Tibial artery (tissue), 4 donors: ENCODE measurements at regions not wholly inside any gene's neighbourhood (a gene's known extent, or its start where the extent isn't known, plus 50 kb on each side); places are given as distances from the start of the nearest gene placed in this dataset.

ENCODE experiments used
- DNase-seq, 2 donors: peaks; one replicate each; pipeline ENCODE4 v3.0.0-alpha.2; 2019
- H3K27ac ChIP-seq, 2 donors: fragments of 200-600 bp; sonication (generic) in 1 of 2; 1 replicate in 1 of 2; 2 replicates in 1 of 2; pipeline ENCODE4 v1.5.1; 2018 to 2019; ENCODE audit warnings: mild to moderate bottlenecking in 1 of 2
- H3K27me3 ChIP-seq, 2 donors: fragments of 200-600 bp; sonication (generic) in 1 of 2; one replicate each; pipeline versions ENCODE4 v1.5.1 to v1.6.0; 2016 to 2019
- H3K36me3 ChIP-seq, 3 donors: fragments of 200-600 bp; sonication (generic) in 2 of 3; one replicate each; pipeline ENCODE4 v1.5.1; 2016 to 2019; ENCODE audit warnings: mild to moderate bottlenecking in 2 of 3
- H3K4me1 ChIP-seq, 4 donors: fragments of 200-600 bp; sonication (generic) in 2 of 4; 1 replicate in 3 of 4; 2 replicates in 1 of 4; pipeline ENCODE4 v1.5.1; 2016 to 2019
- H3K4me3 ChIP-seq, 2 donors: fragments of 200-600 bp; sonication (generic) in 1 of 2; 1 replicate in 1 of 2; 2 replicates in 1 of 2; pipeline ENCODE4 v1.5.1; 2018 to 2019; ENCODE audit warnings: mild to moderate bottlenecking in 2 of 2
- H3K9me3 ChIP-seq, 3 donors: fragments of 200-600 bp; sonication (generic) in 1 of 3; one replicate each; pipeline ENCODE4 v1.5.1; 2016 to 2019
- intact Hi-C: fragments of 100-400 bp; cut with DNase I; formaldehyde crosslinking; loops from one replicate; pipeline ENCODE4 v1.15.0; 2023; ENCODE audit warnings: low total_unique reads
- TF ChIP-seq, protein P1 (sequence below), 2 experiments: fragments of 200-600 bp in 1 of 2; fragments of 450-650 bp in 1 of 2; IDR thresholded peaks; one replicate each; pipeline ENCODE4 v1.5.1; 2017 to 2019; ENCODE audit warnings: antibody characterized with exemption in 2 of 2, mild to moderate bottlenecking in 1 of 2, moderate library complexity in 1 of 2

DNA sequence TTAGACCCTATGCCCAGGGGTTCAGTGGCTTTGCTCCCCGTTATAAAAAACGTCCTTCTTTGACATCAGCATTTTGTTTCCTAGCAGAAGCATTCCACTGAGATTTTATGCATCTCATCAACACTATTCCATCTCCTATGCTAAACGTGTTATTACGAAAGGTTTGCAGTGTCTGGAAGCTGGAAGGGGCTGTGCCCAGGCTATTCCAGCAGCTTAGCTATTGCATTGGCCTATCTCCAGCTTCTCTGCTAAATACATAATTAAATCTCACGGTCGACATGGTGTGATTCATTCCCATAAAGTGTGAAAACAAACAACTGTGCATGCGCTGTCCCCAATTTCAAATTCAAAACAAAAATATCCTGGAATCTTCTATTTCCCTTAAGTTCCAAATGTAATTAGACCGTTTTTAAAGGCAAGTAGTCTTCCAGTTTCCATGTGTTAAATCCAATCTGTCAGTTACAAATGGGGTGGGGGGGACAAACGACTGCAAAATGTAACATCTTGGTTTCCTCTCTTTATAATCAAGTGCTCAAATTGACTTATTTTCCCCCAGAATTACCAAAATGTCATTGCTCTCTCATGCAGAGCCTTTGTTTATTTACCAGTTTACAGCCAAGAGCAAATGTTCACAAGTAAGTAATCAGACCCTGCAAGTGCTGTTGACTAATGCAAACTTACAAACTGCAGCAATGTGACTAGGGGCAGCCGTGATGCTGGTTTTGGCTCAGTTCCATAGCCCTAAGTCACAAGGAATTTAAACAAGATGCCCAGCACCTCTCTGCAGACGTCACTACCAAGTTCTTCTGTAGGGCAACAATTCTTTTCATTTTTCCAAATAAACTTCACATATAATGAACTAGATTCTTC lies 212.3 kb upstream of the RORB start:
- H3K4me3 ChIP-seq, result no peak overlapping the region
- H3K27ac ChIP-seq, result peak overlapping the region in 1 of 2 donors; percentile 27
- H3K36me3 ChIP-seq, result no peaks in the 10 kb centered on the region
- H3K4me1 ChIP-seq, result peaks cover 0 to 28% (median 5%) of the 10 kb centered on the region in 4 donors
- DNase-seq, result no peak
- no peaks in the 10 kb centered on the region for H3K9me3 ChIP-seq
- no peaks in the 10 kb centered on the region for H3K27me3 ChIP-seq
- intact Hi-C loops, result no loop called here
- TF ChIP-seq, protein P1, sequence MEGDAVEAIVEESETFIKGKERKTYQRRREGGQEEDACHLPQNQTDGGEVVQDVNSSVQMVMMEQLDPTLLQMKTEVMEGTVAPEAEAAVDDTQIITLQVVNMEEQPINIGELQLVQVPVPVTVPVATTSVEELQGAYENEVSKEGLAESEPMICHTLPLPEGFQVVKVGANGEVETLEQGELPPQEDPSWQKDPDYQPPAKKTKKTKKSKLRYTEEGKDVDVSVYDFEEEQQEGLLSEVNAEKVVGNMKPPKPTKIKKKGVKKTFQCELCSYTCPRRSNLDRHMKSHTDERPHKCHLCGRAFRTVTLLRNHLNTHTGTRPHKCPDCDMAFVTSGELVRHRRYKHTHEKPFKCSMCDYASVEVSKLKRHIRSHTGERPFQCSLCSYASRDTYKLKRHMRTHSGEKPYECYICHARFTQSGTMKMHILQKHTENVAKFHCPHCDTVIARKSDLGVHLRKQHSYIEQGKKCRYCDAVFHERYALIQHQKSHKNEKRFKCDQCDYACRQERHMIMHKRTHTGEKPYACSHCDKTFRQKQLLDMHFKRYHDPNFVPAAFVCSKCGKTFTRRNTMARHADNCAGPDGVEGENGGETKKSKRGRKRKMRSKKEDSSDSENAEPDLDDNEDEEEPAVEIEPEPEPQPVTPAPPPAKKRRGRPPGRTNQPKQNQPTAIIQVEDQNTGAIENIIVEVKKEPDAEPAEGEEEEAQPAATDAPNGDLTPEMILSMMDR (IDR thresholded peaks at IDR 0.05), result no peak

DNA sequence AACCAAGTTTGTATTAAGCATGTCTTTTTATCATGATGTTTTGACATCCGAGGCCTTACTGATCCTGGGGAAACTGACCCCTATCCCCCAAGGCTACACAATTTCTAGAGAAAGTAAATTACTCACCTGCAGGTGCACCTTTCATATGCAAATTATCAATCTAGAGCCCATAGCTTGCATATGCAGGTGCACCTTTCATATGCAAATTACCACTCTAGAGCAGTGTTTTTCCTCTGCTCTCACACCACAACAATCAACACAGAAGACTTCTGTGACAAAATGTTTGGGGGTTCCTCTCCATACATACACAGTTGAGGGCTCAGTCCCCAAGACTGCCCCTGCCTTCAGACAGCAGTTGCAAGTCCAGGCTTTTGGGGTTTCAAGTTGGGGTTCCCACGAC lies 203.7 kb upstream of the RORB start:
- Histone ChIP-seq H3K36me3 (no peaks in the 10 kb centered on the region), H3K27me3 (no peaks in the 10 kb centered on the region), H3K27ac (no peak overlapping the region), H3K9me3 (no peaks in the 10 kb centered on the region), H3K4me3 (no peak overlapping the region), H3K4me1 (peaks cover 0 to 5% (median 0%) of the 10 kb centered on the region in 4 donors)
- intact Hi-C loops, result no loop called here
- TF ChIP-seq, protein P1 (IDR thresholded peaks at IDR 0.05), result no peak
- DNase-seq, result no peak

DNA sequence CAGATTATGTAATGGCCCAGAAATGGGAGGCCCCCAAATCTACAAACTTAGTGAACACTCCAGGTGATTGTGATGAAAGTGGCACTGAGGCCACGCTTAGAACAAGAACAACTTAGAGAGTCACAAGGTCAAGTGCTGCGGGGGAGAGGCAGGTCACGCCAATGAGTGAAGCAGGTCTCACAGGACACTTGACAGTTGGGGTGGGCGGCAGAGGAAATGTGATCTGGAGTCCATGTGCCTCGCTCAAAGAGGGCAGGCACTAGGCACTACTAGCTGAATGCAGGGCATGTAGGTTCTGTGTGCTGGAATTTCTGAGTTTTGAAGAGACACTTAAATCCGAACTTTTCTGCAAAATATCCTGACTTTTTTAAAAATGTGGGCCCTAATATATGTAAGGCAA lies 193.2 kb upstream of the RORB start:
- Histone ChIP-seq H3K27me3 (no peaks in the 10 kb centered on the region), H3K4me1 (no peaks in the 10 kb centered on the region), H3K9me3 (no peaks in the 10 kb centered on the region), H3K36me3 (no peaks in the 10 kb centered on the region), H3K4me3 (no peak overlapping the region), H3K27ac (no peak overlapping the region)
- DNase-seq, result no peak
- TF ChIP-seq, protein P1 (IDR thresholded peaks at IDR 0.05), result no peak
- intact Hi-C loops, result no loop called here

DNA sequence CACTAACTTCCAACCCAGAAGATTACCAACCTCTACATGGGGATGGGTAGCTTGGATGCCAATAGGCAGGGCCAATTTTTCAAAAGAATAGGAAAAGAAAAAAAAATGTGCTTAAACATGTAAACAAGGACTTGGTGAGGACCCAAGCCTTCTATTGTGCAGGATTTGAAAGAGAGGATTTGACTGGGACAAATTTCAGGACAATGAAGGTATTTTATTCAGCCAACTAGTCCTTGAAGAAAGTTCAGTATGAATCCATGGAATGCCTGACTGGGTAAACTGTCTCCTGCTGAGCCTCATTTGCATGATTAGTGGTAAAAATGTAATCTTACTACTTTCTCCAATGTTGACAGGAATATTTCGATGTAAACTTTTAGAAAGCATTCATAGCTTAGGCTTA lies 192.5 kb upstream of the RORB start:
- no peaks in the 10 kb centered on the region for H3K36me3 ChIP-seq
- H3K27me3 ChIP-seq, result no peaks in the 10 kb centered on the region
- H3K4me3 ChIP-seq, result no peak overlapping the region
- DNase-seq, result no peak
- no peaks in the 10 kb centered on the region for H3K9me3 ChIP-seq
- no peak overlapping the region for H3K27ac ChIP-seq
- intact Hi-C loops, result no loop called here
- TF ChIP-seq, protein P1 (IDR thresholded peaks at IDR 0.05), result no peak
- H3K4me1 ChIP-seq, result no peaks in the 10 kb centered on the region

DNA sequence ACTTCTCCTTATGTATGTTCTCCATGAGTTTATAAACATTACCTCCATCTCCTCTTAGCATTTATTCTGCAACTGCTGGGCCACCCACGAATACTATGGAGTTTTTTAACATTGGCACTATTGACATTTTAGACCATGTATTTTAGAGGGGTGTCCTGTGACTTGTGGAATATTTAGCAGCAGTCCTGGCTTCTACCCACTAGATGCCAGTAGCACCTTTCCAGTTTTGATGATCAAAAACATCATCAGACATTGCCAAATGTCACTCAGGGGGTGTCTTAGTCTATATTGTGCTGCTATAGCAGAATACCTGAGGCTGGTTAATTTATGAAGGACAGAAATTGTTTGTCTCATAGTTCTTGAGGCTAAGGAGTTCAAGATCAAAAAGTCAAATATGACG lies 187.5 kb upstream of the RORB start:
- intact Hi-C loops, result no loop called here
- Histone ChIP-seq H3K36me3 (no peaks in the 10 kb centered on the region), H3K4me1 (no peaks in the 10 kb centered on the region), H3K27me3 (no peaks in the 10 kb centered on the region), H3K4me3 (no peak overlapping the region), H3K9me3 (no peaks in the 10 kb centered on the region), H3K27ac (no peak overlapping the region)
- TF ChIP-seq, protein P1 (IDR thresholded peaks at IDR 0.05), result no peak
- DNase-seq, result no peak
